HepG2 (cell line): ENCODE measurements at regions not wholly inside any gene's neighbourhood (a gene's known extent, or its start where the extent isn't known, plus 50 kb on each side); places are given as distances from the start of the nearest gene placed in this dataset.

Experiments
- BHLHE40 ChIP-seq: IDR thresholded peaks from 2 replicates; pipeline ENCODE4 v1.6.1; 2011; ENCODE audit warnings: low read length, improper control_type of control experiment
- E2F1 ChIP-seq: sonication (generic); formaldehyde crosslinking; IDR thresholded peaks from 2 replicates; pipeline ENCODE4 v1.5.0; 2020; ENCODE audit warnings: missing genetic modification reagents
- NR2F1 ChIP-seq, 2 experiments: fragments of 450-650 bp in 1 of 2; formaldehyde crosslinking in 1 of 2; IDR thresholded peaks; 2 replicates each; pipeline versions ENCODE4 v1.5.0 to v1.6.1; 2016 to 2020; ENCODE audit warnings: mild to moderate bottlenecking in 1 of 2, missing compliant biosample characterization in 1 of 2, missing genetic modification reagents in 1 of 2, moderate library complexity in 1 of 2
- ZC3H4 ChIP-seq: sonication (generic); formaldehyde crosslinking; IDR thresholded peaks from 2 replicates; pipeline ENCODE4 v1.4.0; 2020; ENCODE audit warnings: missing genetic modification reagents, borderline replicate concordance
- ZNF383 ChIP-seq: sonication (generic); formaldehyde crosslinking; IDR thresholded peaks from 2 replicates; pipeline ENCODE4 v1.4.0; 2020; ENCODE audit warnings: missing genetic modification reagents, mild to moderate bottlenecking, borderline replicate concordance
- ZNF891 ChIP-seq: sonication (generic); formaldehyde crosslinking; IDR thresholded peaks from 2 replicates; pipeline ENCODE4 v1.5.0; 2020; ENCODE audit warnings: mild to moderate bottlenecking, missing genetic modification reagents

- no peak for TF ChIP-seq E2F1
- TF ChIP-seq ZC3H4 (CRISPR knock-in tag): no peak
- no peak for TF ChIP-seq NR2F1 (CRISPR knock-in tag; IDR thresholded peaks at IDR 0.05)
- TF ChIP-seq ZNF891: no peak
- no peak for TF ChIP-seq ZNF383
- no peak for TF ChIP-seq BHLHE40
These were observed 414.4 kb upstream of the ETAA1 start for GRCh38 chr2:66982766-66983165.
